ENCODE measurements at regions not wholly inside any gene's neighbourhood (a gene's known extent, or its start where the extent isn't known, plus 50 kb on each side); places are given as distances from the start of the nearest gene placed in this dataset.

DNA sequence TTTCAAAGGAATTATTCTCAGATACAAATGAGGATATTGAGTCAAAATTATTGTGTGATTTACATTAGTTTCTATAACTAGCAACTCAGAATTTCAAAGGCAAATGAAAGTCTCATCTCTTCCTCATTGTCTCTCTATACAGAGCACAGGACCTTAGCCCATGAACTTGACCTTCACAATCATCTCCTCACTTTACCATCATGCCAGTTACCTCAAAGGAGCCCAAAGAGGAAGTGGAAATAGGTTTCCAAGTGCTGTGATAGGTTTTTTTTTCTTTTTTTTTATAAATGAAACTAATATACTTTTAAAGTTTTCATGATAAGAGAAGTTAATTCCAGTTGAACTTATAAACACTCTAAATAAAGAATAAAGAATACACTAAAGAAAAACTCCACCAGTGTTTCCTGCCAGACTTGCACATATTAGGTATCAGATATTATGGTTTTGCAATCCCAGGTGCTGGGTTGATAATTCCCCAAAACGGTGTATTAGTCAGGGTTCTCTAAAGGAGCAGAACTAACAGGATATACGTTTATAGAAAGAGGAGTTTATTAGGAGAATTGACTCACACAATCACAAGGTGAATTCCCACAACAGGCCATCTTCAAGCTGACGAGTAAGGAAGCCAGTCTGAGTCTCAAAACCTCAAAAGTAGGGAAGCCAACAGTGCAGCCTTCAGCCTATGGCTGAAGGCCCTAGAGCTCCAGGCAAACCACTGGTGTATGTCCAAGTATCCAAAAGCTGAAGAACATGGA is 50.1 kb upstream of the ADAMTS16 start:
- TF ChIP-seq, protein P1, sequence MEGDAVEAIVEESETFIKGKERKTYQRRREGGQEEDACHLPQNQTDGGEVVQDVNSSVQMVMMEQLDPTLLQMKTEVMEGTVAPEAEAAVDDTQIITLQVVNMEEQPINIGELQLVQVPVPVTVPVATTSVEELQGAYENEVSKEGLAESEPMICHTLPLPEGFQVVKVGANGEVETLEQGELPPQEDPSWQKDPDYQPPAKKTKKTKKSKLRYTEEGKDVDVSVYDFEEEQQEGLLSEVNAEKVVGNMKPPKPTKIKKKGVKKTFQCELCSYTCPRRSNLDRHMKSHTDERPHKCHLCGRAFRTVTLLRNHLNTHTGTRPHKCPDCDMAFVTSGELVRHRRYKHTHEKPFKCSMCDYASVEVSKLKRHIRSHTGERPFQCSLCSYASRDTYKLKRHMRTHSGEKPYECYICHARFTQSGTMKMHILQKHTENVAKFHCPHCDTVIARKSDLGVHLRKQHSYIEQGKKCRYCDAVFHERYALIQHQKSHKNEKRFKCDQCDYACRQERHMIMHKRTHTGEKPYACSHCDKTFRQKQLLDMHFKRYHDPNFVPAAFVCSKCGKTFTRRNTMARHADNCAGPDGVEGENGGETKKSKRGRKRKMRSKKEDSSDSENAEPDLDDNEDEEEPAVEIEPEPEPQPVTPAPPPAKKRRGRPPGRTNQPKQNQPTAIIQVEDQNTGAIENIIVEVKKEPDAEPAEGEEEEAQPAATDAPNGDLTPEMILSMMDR (IDR thresholded peaks at IDR 0.05; ENCODE audit: insufficient read depth, low read depth, low read length) = no peak
- TF ChIP-seq EZH2 (IDR thresholded peaks at IDR 0.05; ENCODE audit: insufficient read depth, low read length) = no peak
